ENCODE measurements at regions not wholly inside any gene's neighbourhood (a gene's known extent, or its start where the extent isn't known, plus 50 kb on each side); places are given as distances from the start of the nearest gene placed in this dataset.
"Not testable (repeated sequence)": the region's sequence is repeated elsewhere in the genome, so short reads cannot be mapped to it uniquely, and the experiment has no call there.

DNA sequence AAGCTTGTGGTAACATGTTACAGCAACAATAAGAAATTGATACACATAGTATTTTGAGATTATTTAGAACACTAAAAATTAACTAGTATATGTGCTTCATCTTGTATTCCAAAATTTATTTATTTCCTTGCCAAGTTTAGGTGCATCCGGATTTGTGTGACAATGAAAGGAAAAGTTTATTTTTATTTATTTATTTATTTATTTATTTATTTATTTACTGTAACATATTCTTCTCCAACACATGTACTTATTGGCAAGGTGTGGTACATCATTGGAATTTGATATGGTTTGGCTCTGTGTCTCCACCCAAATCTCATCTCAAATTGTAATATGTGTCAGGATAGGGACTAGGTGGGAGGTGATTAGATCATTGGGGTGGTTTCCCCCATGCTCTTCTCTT lies 373.3 kb upstream of the EDIL3 start:
- Histone ChIP-seq H3K36me3 (ENCODE audit: control insufficient read depth in 3 of 3, insufficient read depth in 2 of 3, low read depth in 1 of 3, low read length in 3 of 3) (no peaks in the 10 kb centered on the region), H3K4me3 (ENCODE audit: low read depth in 1 of 3, low read length in 3 of 3) (no peak overlapping the region), H3K4me1 (ENCODE audit: control insufficient read depth in 3 of 3, insufficient read depth in 2 of 3, low read depth in 1 of 3, low read length in 2 of 3) (no peaks in the 10 kb centered on the region), H3K9me3 (ENCODE audit: control insufficient read depth in 2 of 2, insufficient read depth in 1 of 2, low read depth in 1 of 2, low read length in 1 of 2) (no peaks in the 10 kb centered on the region), H3K27ac (ENCODE audit: low read depth in 1 of 3, low read length in 2 of 3) (no peak overlapping the region), H3K27me3 (ENCODE audit: control insufficient read depth in 3 of 3, insufficient read depth in 3 of 3, low read length in 3 of 3) (no peaks in the 10 kb centered on the region)
- FAIRE-seq, result no peak
- WGBS, 3 donors, result 83 to 88% (median 87%) methylated on average over 1 of the region's 1 CpG
- DNase-seq, result no peak

DNA sequence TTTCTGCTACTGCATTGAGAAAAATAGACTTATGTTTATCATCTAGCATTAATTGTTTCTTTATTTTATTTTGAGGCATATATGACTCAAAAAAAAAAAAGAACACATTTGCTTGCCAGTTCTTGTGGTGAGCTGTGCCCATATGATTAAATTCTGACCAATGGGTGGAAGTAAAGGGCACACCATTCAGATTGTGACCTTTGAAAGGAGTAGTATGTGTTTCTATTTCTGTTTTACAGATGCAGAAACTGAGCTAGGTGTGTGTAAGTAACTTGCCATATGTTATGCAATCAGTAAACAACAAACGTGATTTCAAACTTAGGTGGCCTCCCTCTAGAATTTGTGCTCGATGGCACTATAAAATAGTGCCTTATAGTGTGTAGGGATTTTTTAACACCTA lies 368.1 kb upstream of the EDIL3 start:
- H3K27ac ChIP-seq (ENCODE audit: low read depth in 1 of 3, low read length in 2 of 3), result no peak overlapping the region
- DNase-seq (no peak), FAIRE-seq (no peak)
- H3K4me3 ChIP-seq (ENCODE audit: low read depth in 1 of 3, low read length in 3 of 3), result no peak overlapping the region
- H3K36me3 ChIP-seq (ENCODE audit: control insufficient read depth in 3 of 3, insufficient read depth in 2 of 3, low read depth in 1 of 3, low read length in 3 of 3), result no peaks in the 10 kb centered on the region
- no peaks in the 10 kb centered on the region for H3K4me1 ChIP-seq (ENCODE audit: control insufficient read depth in 3 of 3, insufficient read depth in 2 of 3, low read depth in 1 of 3, low read length in 2 of 3)
- H3K9me3 ChIP-seq (ENCODE audit: control insufficient read depth in 2 of 2, insufficient read depth in 1 of 2, low read depth in 1 of 2, low read length in 1 of 2), result no peaks in the 10 kb centered on the region
- no peaks in the 10 kb centered on the region for H3K27me3 ChIP-seq (ENCODE audit: control insufficient read depth in 3 of 3, insufficient read depth in 3 of 3, low read length in 3 of 3)
- WGBS, 3 donors, result 37 to 65% (median 40%) methylated on average over 2 of the region's 2 CpGs

DNA sequence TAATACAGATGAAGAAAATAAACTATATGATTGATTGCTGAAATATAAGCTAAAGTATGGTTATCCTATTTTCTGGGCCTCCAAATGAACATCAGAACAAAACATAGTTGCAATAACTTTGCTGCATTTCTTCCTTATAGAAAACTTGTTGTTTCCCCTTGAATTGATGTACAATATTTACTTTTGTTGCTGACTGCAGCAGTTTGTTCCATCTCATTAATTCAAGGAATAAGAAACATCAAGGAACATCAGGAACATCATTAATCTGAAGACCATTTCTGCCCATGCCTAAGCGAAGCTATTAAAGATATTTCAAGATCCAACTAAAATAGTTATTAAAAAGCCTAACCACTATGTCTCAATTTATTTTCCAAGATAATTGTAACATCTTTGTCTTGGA lies 363.6 kb upstream of the EDIL3 start:
- Histone ChIP-seq H3K27me3 (ENCODE audit: control insufficient read depth in 3 of 3, insufficient read depth in 3 of 3, low read length in 3 of 3) (no peaks in the 10 kb centered on the region), H3K27ac (ENCODE audit: low read depth in 1 of 3, low read length in 2 of 3) (no peak overlapping the region), H3K4me1 (ENCODE audit: control insufficient read depth in 3 of 3, insufficient read depth in 2 of 3, low read depth in 1 of 3, low read length in 2 of 3) (no peaks in the 10 kb centered on the region), H3K4me3 (ENCODE audit: low read depth in 1 of 3, low read length in 3 of 3) (no peak overlapping the region), H3K36me3 (ENCODE audit: control insufficient read depth in 3 of 3, insufficient read depth in 2 of 3, low read depth in 1 of 3, low read length in 3 of 3) (no peaks in the 10 kb centered on the region), H3K9me3 (ENCODE audit: control insufficient read depth in 2 of 2, insufficient read depth in 1 of 2, low read depth in 1 of 2, low read length in 1 of 2) (no peaks in the 10 kb centered on the region)
- WGBS, 3 donors, result 11 to 76% (median 47%) methylated on average over 1 of the region's 1 CpG
- DNase-seq, result no peak
- no peak for FAIRE-seq

DNA sequence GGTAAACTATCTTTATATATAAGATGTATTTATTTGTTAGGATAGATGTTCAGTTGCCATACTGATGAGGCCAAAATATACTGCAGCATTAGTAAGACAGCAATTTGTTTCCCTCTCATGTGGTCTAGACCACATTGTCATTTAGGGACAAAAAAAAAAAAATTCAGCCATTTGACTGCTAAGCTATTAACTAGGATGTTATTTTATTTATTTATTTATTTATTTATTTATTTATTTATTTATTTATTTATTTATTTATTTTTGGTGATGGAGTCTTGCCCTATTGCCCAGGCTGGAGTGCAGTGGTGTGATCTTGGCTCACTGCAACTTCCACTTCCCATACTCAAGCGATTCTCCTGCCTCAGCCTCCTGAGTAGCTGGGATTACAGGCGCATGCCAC lies 361.6 kb upstream of the EDIL3 start:
- not testable (repeated sequence) for H3K4me3 ChIP-seq (ENCODE audit: low read depth in 1 of 3, low read length in 3 of 3); H3K27me3 ChIP-seq (ENCODE audit: control insufficient read depth in 3 of 3, insufficient read depth in 3 of 3, low read length in 3 of 3); H3K27ac ChIP-seq (ENCODE audit: low read depth in 1 of 3, low read length in 2 of 3); H3K9me3 ChIP-seq (ENCODE audit: control insufficient read depth in 2 of 2, insufficient read depth in 1 of 2, low read depth in 1 of 2, low read length in 1 of 2); FAIRE-seq; H3K36me3 ChIP-seq (ENCODE audit: control insufficient read depth in 3 of 3, insufficient read depth in 2 of 3, low read depth in 1 of 3, low read length in 3 of 3); DNase-seq; H3K4me1 ChIP-seq (ENCODE audit: control insufficient read depth in 3 of 3, insufficient read depth in 2 of 3, low read depth in 1 of 3, low read length in 2 of 3)
- 96 to 98% (median 97%) methylated on average over 2 of the region's 2 CpGs for WGBS, 3 donors

DNA sequence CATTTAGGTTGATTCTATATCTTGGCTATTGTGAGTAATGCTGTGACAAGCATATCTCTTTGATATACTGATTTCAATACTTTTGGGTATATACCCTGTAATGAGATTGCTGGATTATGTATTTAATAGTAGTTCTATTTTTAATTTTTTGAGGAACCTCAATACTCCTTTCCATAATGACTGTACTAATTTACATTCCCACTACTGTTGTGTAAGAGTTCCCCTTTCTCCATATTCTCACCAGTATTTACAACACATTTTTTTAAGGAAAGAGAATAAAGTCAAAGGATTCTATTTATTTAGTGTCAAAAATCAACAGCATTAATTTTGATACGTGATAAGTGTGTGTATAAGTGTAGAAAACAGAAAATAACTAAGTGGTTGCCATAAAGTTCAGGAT lies 356.4 kb upstream of the EDIL3 start:
- Histone ChIP-seq H3K4me1 (ENCODE audit: control insufficient read depth in 3 of 3, insufficient read depth in 2 of 3, low read depth in 1 of 3, low read length in 2 of 3) (no peaks in the 10 kb centered on the region), H3K9me3 (ENCODE audit: control insufficient read depth in 2 of 2, insufficient read depth in 1 of 2, low read depth in 1 of 2, low read length in 1 of 2) (no peaks in the 10 kb centered on the region), H3K27ac (ENCODE audit: low read depth in 1 of 3, low read length in 2 of 3) (no peak overlapping the region), H3K4me3 (ENCODE audit: low read depth in 1 of 3, low read length in 3 of 3) (no peak overlapping the region), H3K27me3 (ENCODE audit: control insufficient read depth in 3 of 3, insufficient read depth in 3 of 3, low read length in 3 of 3) (no peaks in the 10 kb centered on the region), H3K36me3 (ENCODE audit: control insufficient read depth in 3 of 3, insufficient read depth in 2 of 3, low read depth in 1 of 3, low read length in 3 of 3) (no peaks in the 10 kb centered on the region)
- DNase-seq, result no peak
- WGBS, 3 donors, result 49 to 73% (median 54%) methylated on average over 1 of the region's 1 CpG
- FAIRE-seq, result no peak

DNA sequence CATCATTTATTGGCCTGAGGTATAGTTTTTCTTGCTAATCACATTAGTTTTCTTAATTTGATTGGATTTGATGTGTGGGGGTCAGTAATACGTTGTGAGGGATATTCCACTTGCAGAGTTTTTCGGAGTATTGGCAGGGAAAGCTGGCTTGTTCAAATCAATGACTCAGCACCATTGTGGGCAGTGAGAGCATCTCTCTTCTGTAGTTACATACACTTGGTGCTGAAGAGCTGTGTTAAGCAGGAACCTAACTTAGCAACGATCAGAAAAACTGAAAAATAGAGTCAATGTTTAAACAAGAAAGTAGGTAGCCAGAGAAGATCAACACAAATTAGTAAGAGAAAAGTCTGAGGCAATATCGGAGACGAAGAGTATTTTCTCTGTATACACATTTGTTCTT lies 344.6 kb upstream of the EDIL3 start:
- Histone ChIP-seq H3K9me3 (ENCODE audit: control insufficient read depth in 2 of 2, insufficient read depth in 1 of 2, low read depth in 1 of 2, low read length in 1 of 2) (no peaks in the 10 kb centered on the region), H3K4me1 (ENCODE audit: control insufficient read depth in 3 of 3, insufficient read depth in 2 of 3, low read depth in 1 of 3, low read length in 2 of 3) (no peaks in the 10 kb centered on the region), H3K27me3 (ENCODE audit: control insufficient read depth in 3 of 3, insufficient read depth in 3 of 3, low read length in 3 of 3) (no peaks in the 10 kb centered on the region), H3K36me3 (ENCODE audit: control insufficient read depth in 3 of 3, insufficient read depth in 2 of 3, low read depth in 1 of 3, low read length in 3 of 3) (no peaks in the 10 kb centered on the region), H3K27ac (ENCODE audit: low read depth in 1 of 3, low read length in 2 of 3) (no peak overlapping the region), H3K4me3 (ENCODE audit: low read depth in 1 of 3, low read length in 3 of 3) (no peak overlapping the region)
- DNase-seq, result no peak
- no peak for FAIRE-seq
- WGBS, 3 donors, result 51 to 65% (median 56%) methylated on average over 5 of the region's 5 CpGs

DNA sequence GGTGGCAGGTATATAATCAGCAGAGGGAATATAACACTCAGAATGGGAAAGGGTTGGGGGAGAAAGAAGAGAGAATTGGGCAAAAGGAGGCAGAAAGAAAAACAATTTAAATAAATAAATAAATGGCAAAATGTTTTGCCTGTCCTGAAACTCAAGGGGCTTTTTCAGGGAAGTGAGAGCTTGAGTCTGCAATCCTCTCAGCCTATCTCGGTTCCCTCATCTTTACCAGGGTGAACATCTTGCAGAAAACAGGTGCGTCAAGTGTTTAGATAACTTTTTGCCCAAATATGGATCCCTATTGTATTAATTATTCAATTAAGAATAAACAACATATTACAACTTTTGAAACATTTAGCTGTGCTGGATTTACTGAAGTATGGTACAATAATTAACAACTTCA lies 343.0 kb upstream of the EDIL3 start:
- no peak for FAIRE-seq
- no peaks in the 10 kb centered on the region for H3K9me3 ChIP-seq (ENCODE audit: control insufficient read depth in 2 of 2, insufficient read depth in 1 of 2, low read depth in 1 of 2, low read length in 1 of 2)
- H3K4me1 ChIP-seq (ENCODE audit: control insufficient read depth in 3 of 3, insufficient read depth in 2 of 3, low read depth in 1 of 3, low read length in 2 of 3), result no peaks in the 10 kb centered on the region
- no peak overlapping the region for H3K4me3 ChIP-seq (ENCODE audit: low read depth in 1 of 3, low read length in 3 of 3)
- H3K27me3 ChIP-seq (ENCODE audit: control insufficient read depth in 3 of 3, insufficient read depth in 3 of 3, low read length in 3 of 3), result no peaks in the 10 kb centered on the region
- H3K27ac ChIP-seq (ENCODE audit: low read depth in 1 of 3, low read length in 2 of 3), result no peak overlapping the region
- WGBS, 3 donors, result 72 to 84% (median 79%) methylated on average over 2 of the region's 2 CpGs
- no peak for DNase-seq
- no peaks in the 10 kb centered on the region for H3K36me3 ChIP-seq (ENCODE audit: control insufficient read depth in 3 of 3, insufficient read depth in 2 of 3, low read depth in 1 of 3, low read length in 3 of 3)

DNA sequence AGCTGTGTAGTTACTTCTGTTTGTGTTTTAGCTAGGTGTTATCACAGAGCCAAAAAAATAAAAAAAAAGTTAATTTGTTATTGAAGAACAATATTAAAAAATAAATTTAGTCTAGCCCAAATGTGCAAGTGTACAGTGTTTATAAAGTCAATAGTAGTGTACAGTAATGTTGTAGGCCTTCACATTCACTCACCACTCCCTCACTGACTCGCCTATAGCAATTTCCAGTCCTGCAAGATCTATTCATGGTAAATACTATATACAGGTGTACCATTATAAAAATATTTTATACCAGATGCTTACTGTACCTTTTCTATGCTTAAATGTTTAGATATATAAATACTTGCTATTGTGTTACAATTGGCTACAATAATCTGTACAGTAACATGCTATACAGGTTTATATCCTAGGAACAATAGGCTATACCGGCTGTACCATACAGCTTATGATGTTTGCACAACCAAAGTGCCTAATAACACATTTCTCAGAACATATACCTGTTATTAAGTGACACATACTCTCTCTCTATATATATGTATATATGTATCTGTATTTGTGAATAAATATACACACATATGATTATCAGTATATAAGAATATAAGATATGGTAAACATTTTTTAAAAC lies 341.4 kb upstream of the EDIL3 start:
- WGBS, 3 donors, result 78 to 83% (median 79%) methylated on average over 2 of the region's 2 CpGs
- no peak overlapping the region for H3K27ac ChIP-seq (ENCODE audit: low read depth in 1 of 3, low read length in 2 of 3)
- DNase-seq (no peak), FAIRE-seq (no peak)
- no peaks in the 10 kb centered on the region for H3K27me3 ChIP-seq (ENCODE audit: control insufficient read depth in 3 of 3, insufficient read depth in 3 of 3, low read length in 3 of 3)
- H3K36me3 ChIP-seq (ENCODE audit: control insufficient read depth in 3 of 3, insufficient read depth in 2 of 3, low read depth in 1 of 3, low read length in 3 of 3), result no peaks in the 10 kb centered on the region
- H3K4me3 ChIP-seq (ENCODE audit: low read depth in 1 of 3, low read length in 3 of 3), result no peak overlapping the region
- no peaks in the 10 kb centered on the region for H3K9me3 ChIP-seq (ENCODE audit: control insufficient read depth in 2 of 2, insufficient read depth in 1 of 2, low read depth in 1 of 2, low read length in 1 of 2)
- H3K4me1 ChIP-seq (ENCODE audit: control insufficient read depth in 3 of 3, insufficient read depth in 2 of 3, low read depth in 1 of 3, low read length in 2 of 3), result no peaks in the 10 kb centered on the region

DNA sequence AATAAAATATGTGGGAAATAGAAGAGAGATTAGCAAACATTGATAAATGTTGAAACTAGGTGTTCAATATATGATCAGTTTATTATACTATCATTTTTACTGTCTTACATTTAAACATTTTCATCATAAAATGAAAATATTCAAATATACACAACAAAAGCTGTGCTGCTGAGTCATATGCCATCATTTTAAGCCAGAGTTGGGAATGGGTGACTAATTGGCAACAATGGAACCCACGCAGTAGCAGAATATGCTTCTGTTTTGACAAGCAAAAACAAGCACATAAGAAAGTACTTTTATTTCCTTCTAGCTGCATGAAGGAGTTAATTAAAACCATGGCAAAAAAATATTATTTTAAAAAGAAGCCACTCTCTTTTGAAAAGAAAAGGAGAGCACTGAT lies 340.0 kb upstream of the EDIL3 start:
- no peak overlapping the region for H3K27ac ChIP-seq (ENCODE audit: low read depth in 1 of 3, low read length in 2 of 3)
- no peaks in the 10 kb centered on the region for H3K27me3 ChIP-seq (ENCODE audit: control insufficient read depth in 3 of 3, insufficient read depth in 3 of 3, low read length in 3 of 3)
- no peak overlapping the region for H3K4me3 ChIP-seq (ENCODE audit: low read depth in 1 of 3, low read length in 3 of 3)
- H3K36me3 ChIP-seq (ENCODE audit: control insufficient read depth in 3 of 3, insufficient read depth in 2 of 3, low read depth in 1 of 3, low read length in 3 of 3), result no peaks in the 10 kb centered on the region
- 42 to 81% (median 78%) methylated on average over 1 of the region's 1 CpG for WGBS, 3 donors
- no peaks in the 10 kb centered on the region for H3K4me1 ChIP-seq (ENCODE audit: control insufficient read depth in 3 of 3, insufficient read depth in 2 of 3, low read depth in 1 of 3, low read length in 2 of 3)
- H3K9me3 ChIP-seq (ENCODE audit: control insufficient read depth in 2 of 2, insufficient read depth in 1 of 2, low read depth in 1 of 2, low read length in 1 of 2), result peaks cover 0 to 2% of the 10 kb centered on the region in 2 donors
- FAIRE-seq (no peak), DNase-seq (no peak)
